GM12874 (cell line): ENCODE measurements at regions not wholly inside any gene's neighbourhood (a gene's known extent, or its start where the extent isn't known, plus 50 kb on each side); places are given as distances from the start of the nearest gene placed in this dataset.

Experiments
- CTCF ChIP-seq: IDR thresholded peaks from 2 replicates; pipeline ENCODE4 v1.5.1; 2011; ENCODE audit warnings: low read depth, mild to moderate bottlenecking, control low read depth, low read length, moderate library complexity; ENCODE audit not compliant: insufficient read depth

GRCh38 chr20:39850821-39851330, 838.2 kb downstream of the MAFB start:
- no peak for TF ChIP-seq CTCF

GRCh38 chr20:39850246-39850645, 838.8 kb downstream of the MAFB start:
- TF ChIP-seq CTCF, result no peak

DNA sequence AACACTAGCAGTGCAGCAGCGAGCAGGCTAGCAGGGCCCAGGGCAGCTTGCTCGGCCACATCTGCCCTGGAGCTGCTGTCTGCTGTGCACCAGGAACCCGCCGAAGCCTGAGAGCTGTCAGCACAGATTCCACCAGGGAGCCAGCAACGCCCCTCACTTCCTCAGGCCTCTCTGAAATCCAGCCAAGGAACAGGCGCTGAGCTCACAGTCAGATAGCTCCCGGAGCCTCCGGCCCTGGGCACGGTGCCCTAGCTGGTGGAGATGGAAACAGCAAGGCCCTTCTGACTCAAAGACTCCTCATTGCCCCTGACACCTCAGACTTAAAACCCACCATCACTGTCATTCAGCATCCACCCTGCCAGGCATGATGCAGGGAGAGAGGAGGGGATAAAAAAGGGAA, 839.4 kb downstream of the MAFB start:
- TF ChIP-seq CTCF, result no peak

DNA sequence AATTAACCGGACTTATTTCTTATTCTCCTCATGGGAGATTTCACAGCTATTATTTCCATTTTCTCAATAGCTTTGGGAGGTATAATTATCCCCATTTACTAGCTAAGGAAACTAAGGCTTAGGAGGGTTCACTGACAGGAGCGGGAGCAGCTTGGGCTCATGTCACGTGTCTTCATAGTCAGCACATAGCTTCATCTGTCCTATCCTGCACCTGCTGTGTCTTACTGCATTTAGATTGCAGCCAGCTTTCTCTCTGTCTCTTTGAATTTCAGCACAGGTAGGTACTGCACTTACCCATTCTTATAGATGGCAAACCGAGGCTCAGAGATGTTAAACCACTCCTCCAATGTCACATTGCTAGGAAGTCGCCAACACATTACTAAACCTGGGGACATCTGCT, 839.9 kb downstream of the MAFB start:
- TF ChIP-seq CTCF, result no peak

DNA sequence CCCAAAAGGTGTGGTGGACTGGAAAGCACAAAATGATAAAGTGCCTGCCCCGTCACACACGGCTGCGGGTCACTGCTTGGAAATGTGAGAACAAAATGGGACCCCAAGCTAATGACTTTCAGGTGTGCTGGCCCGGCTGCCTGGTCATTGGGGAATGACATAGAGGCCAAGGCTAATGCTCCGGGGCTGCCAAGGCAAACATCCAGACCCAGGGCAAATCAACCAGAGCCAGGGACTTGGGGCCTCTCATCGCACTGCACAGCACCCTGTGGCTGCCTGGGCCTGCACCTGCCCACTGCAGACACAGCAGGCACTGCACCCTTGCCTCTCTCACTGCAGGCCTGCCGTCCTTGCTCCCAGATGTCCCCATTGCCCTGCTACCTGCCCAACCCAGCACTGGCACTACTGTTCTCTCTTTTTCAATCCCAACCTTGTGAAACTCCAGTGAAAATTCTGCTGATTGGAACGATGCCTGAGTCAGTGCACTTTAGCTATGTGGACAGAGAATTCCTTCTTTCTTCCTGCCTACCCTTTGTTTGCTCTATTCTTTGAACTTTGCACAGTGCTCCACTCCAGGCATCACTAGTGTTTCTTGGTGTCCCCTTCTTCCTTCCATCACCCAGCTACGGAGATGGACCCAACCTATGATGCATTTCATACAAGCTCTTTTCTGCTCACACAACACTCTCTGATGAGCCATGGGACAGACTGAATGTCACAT, 849.5 kb downstream of the MAFB start:
- no peak for TF ChIP-seq CTCF

- no peak for TF ChIP-seq CTCF
Observed at GRCh38 chr20:39837561-39837960, 851.5 kb downstream of the MAFB start.

DNA sequence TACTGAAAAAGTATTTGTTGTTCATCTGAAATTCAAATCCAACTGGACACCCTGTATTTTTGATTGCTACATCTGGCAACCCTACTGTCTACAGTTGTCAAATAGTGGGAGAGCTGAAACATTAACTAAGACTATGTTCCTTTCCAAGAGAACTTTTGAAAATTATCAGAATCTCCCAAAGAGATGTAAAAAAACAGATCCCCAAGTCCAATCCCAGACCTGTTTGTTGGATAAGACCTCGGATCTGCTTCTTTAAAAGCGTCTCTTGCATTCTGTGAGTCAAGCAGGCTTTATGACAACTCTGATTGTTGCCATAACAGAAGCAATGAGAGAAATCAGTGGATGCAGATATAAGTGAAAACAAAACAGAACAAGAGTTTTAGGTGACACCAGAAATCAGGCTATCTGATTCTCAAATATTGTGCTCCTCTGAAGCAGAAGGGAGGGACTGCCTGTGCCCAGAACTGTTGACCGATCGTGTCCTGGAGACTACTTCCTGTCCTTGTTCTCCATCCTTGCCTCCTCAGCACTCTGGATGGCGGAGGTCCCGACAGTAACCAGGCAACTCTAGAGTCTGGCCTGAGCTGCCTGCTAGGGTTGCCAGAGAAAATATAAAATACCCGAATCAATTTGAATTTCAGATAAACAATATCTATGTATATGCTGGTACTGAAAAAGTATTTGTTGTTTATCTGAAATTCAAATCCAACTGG, 853.8 kb downstream of the MAFB start:
- TF ChIP-seq CTCF, result no peak
